ENCODE measurements at regions not wholly inside any gene's neighbourhood (a gene's known extent, or its start where the extent isn't known, plus 50 kb on each side); places are given as distances from the start of the nearest gene placed in this dataset.

DNA sequence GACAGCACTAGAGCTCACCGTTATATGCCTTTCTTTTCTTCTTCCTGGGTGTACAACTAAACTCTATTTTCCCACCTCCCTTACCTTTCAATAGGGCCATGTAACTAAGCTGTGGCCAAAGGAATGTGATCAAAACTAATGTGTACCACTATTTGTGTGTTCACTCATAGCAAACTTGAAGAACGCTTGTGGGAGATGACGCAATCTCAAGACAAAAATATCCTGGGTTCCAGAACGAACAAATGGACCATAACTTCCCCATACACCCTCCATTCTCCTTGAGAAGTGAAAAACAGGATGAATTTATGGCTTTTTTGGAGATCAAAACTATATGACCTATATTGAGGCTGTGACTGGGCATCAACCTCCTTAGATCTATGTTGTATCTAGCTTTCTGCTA is 139.7 kb upstream of the GLRA2 start:
- peaks cover 3% of the 10 kb centered on the region for H3K4me1 ChIP-seq (ENCODE audit: control insufficient read depth, insufficient read depth, low read length)
- H3K27ac ChIP-seq (ENCODE audit: low read length): no peak overlapping the region
- no peaks in the 10 kb centered on the region for H3K27me3 ChIP-seq (ENCODE audit: control insufficient read depth, insufficient read depth, low read length)
- no peak overlapping the region for H3K4me3 ChIP-seq (ENCODE audit: low read length)
- no CpG with 5 or more reads among the region's 4 CpGs for WGBS (ENCODE audit: insufficient coverage, low lambda C conversion rate)
- no peak for DNase-seq
- no peaks in the 10 kb centered on the region for H3K36me3 ChIP-seq (ENCODE audit: control insufficient read depth, insufficient read depth, low read length)
- H3K9me3 ChIP-seq (ENCODE audit: control insufficient read depth, low read depth, low read length): no peaks in the 10 kb centered on the region

GRCh38 chrX:14386981-14387380 is 142.4 kb upstream of the GLRA2 start:
- no peaks in the 10 kb centered on the region for H3K9me3 ChIP-seq (ENCODE audit: control insufficient read depth, low read depth, low read length)
- H3K27ac ChIP-seq (ENCODE audit: low read length): no peak overlapping the region
- no peaks in the 10 kb centered on the region for H3K36me3 ChIP-seq (ENCODE audit: control insufficient read depth, insufficient read depth, low read length)
- no peaks in the 10 kb centered on the region for H3K27me3 ChIP-seq (ENCODE audit: control insufficient read depth, insufficient read depth, low read length)
- WGBS (ENCODE audit: insufficient coverage, low lambda C conversion rate): no CpG with 5 or more reads among the region's 4 CpGs
- no peak overlapping the region for H3K4me3 ChIP-seq (ENCODE audit: low read length)
- DNase-seq: no peak
- H3K4me1 ChIP-seq (ENCODE audit: control insufficient read depth, insufficient read depth, low read length): peaks cover 3% of the 10 kb centered on the region

GRCh38 chrX:14380044-14380443 is 149.3 kb upstream of the GLRA2 start:
- no peaks in the 10 kb centered on the region for H3K4me1 ChIP-seq (ENCODE audit: control insufficient read depth, insufficient read depth, low read length)
- DNase-seq: no peak
- H3K27ac ChIP-seq (ENCODE audit: low read length): peak overlapping the region; percentile 40
- no peak overlapping the region for H3K4me3 ChIP-seq (ENCODE audit: low read length)
- no peaks in the 10 kb centered on the region for H3K27me3 ChIP-seq (ENCODE audit: control insufficient read depth, insufficient read depth, low read length)
- no peaks in the 10 kb centered on the region for H3K9me3 ChIP-seq (ENCODE audit: control insufficient read depth, low read depth, low read length)
- no peaks in the 10 kb centered on the region for H3K36me3 ChIP-seq (ENCODE audit: control insufficient read depth, insufficient read depth, low read length)

DNA sequence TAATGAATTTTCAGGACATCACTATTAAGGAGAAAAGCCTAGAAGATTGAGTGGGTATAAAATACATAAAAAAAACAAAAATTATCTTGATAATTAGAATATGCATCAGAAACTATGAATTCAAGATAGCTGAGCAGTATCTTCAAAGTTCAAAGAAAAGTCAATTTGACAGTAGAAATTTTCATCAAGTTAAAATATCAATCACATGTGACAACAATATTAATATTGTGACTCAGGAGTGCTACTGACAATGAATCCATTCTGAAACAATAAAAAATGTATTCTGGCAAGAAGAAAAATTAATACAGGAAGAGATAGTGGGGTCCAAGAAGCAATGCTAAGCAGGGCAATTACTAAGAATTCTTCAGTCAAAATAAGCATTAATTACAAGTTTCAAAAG is 151.9 kb upstream of the GLRA2 start:
- H3K36me3 ChIP-seq (ENCODE audit: control insufficient read depth, insufficient read depth, low read length): no peaks in the 10 kb centered on the region
- no peak overlapping the region for H3K27ac ChIP-seq (ENCODE audit: low read length)
- no peak overlapping the region for H3K4me3 ChIP-seq (ENCODE audit: low read length)
- no peaks in the 10 kb centered on the region for H3K9me3 ChIP-seq (ENCODE audit: control insufficient read depth, low read depth, low read length)
- DNase-seq: no peak
- H3K27me3 ChIP-seq (ENCODE audit: control insufficient read depth, insufficient read depth, low read length): no peaks in the 10 kb centered on the region
- no peaks in the 10 kb centered on the region for H3K4me1 ChIP-seq (ENCODE audit: control insufficient read depth, insufficient read depth, low read length)

- no peaks in the 10 kb centered on the region for H3K27me3 ChIP-seq (ENCODE audit: control insufficient read depth, insufficient read depth, low read length)
- peaks cover 2% of the 10 kb centered on the region for H3K9me3 ChIP-seq (ENCODE audit: control insufficient read depth, low read depth, low read length)
- H3K36me3 ChIP-seq (ENCODE audit: control insufficient read depth, insufficient read depth, low read length): no peaks in the 10 kb centered on the region
- no peak overlapping the region for H3K4me3 ChIP-seq (ENCODE audit: low read length)
- no CpG with 5 or more reads among the region's 4 CpGs for WGBS (ENCODE audit: insufficient coverage, low lambda C conversion rate)
- peak in 1 of 2 donors; percentile 35 for DNase-seq
- H3K27ac ChIP-seq (ENCODE audit: low read length): no peak overlapping the region
- peaks cover 7% of the 10 kb centered on the region for H3K4me1 ChIP-seq (ENCODE audit: control insufficient read depth, insufficient read depth, low read length)
Observed at GRCh38 chrX:14363728-14364127, 165.6 kb upstream of the GLRA2 start.

DNA sequence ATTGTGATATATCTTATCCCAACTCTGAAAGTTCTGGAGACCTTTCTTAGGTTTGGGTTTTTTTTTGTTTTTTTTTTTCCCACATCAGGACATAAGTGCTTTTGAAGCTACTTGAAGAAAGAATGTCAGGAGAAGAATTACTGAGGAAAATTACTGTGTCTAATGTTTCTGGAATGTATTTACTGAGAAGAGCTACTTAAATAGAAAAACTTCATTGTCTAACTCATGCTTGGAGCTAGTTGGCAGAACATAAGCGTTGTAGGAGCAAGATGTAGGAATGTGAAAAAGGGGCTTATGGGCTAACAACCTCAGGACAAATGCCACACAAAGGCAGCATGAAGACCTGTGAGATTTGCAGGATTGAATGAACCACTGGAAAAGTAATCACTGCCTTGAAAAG is 166.6 kb upstream of the GLRA2 start:
- no peak for DNase-seq
- no CpG with 5 or more reads among the region's 1 CpG for WGBS (ENCODE audit: insufficient coverage, low lambda C conversion rate)
- Histone ChIP-seq H3K36me3 (ENCODE audit: control insufficient read depth, insufficient read depth, low read length) (no peaks in the 10 kb centered on the region), H3K27me3 (ENCODE audit: control insufficient read depth, insufficient read depth, low read length) (no peaks in the 10 kb centered on the region), H3K4me1 (ENCODE audit: control insufficient read depth, insufficient read depth, low read length) (peaks cover 7% of the 10 kb centered on the region), H3K4me3 (ENCODE audit: low read length) (no peak overlapping the region), H3K9me3 (ENCODE audit: control insufficient read depth, low read depth, low read length) (peaks cover 2% of the 10 kb centered on the region), H3K27ac (ENCODE audit: low read length) (no peak overlapping the region)

DNA sequence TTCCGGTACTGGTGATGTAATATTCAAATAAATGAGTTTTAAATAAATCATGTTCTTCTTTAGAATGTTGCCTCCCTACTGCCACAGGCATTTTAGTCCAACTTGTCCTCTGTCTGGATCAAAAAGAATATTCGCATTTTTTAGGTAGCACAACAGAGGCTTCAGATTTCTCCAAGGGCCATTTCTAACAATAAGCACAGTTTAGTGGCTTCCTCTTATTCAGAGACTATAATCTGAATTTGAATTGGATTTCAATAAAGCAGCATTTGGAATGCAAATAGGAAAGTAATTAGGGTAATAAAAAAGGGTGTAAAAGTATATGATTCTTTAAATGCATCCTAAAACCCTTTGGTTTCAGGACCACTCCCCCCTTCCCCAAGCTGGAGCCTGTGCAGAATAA is 167.9 kb upstream of the GLRA2 start:
- Histone ChIP-seq H3K4me1 (ENCODE audit: control insufficient read depth, insufficient read depth, low read length) (peaks cover 10% of the 10 kb centered on the region), H3K4me3 (ENCODE audit: low read length) (no peak overlapping the region), H3K27me3 (ENCODE audit: control insufficient read depth, insufficient read depth, low read length) (no peaks in the 10 kb centered on the region), H3K36me3 (ENCODE audit: control insufficient read depth, insufficient read depth, low read length) (no peaks in the 10 kb centered on the region), H3K27ac (ENCODE audit: low read length) (no peak overlapping the region), H3K9me3 (ENCODE audit: control insufficient read depth, low read depth, low read length) (peaks cover 2% of the 10 kb centered on the region)
- no peak for DNase-seq
- no CpG with 5 or more reads among the region's 2 CpGs for WGBS (ENCODE audit: insufficient coverage, low lambda C conversion rate)

DNA sequence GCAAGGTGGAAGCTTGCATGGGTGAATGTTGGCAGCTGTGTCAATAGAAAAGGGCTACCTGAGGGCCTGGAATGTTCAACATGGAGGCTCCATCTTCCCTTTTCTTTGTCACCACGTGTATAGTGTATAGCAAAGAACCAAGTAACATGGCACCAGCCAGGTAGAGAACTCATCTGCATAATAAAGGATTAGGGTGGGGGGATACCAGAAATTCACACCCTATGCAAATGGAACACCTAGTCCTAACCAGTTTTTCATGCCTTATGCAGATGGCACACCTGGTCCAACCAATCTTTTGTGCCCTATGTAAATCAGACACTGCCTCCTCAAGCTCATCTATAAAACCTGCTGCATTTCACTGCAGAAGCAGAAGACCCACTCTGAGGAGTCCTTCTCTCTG is 169.6 kb upstream of the GLRA2 start:
- WGBS (ENCODE audit: insufficient coverage, low lambda C conversion rate): no CpG with 5 or more reads among the region's 1 CpG
- H3K27me3 ChIP-seq (ENCODE audit: control insufficient read depth, insufficient read depth, low read length): no peaks in the 10 kb centered on the region

GRCh38 chrX:14359316-14359715 is 170.0 kb upstream of the GLRA2 start:
- H3K36me3 ChIP-seq (ENCODE audit: control insufficient read depth, insufficient read depth, low read length): no peaks in the 10 kb centered on the region
- peak overlapping the region; percentile 53 for H3K27ac ChIP-seq (ENCODE audit: low read length)
- WGBS (ENCODE audit: insufficient coverage, low lambda C conversion rate): no CpG with 5 or more reads among the region's 2 CpGs
- H3K27me3 ChIP-seq (ENCODE audit: control insufficient read depth, insufficient read depth, low read length): no peaks in the 10 kb centered on the region
- peaks cover 2% of the 10 kb centered on the region for H3K9me3 ChIP-seq (ENCODE audit: control insufficient read depth, low read depth, low read length)
- no peak overlapping the region for H3K4me3 ChIP-seq (ENCODE audit: low read length)
- DNase-seq: no peak
- peaks cover 10% of the 10 kb centered on the region for H3K4me1 ChIP-seq (ENCODE audit: control insufficient read depth, insufficient read depth, low read length)

More for the DNA sequence above, 169.6 kb upstream of the GLRA2 start:
- H3K4me3 ChIP-seq (ENCODE audit: low read length): no peak overlapping the region
- H3K36me3 ChIP-seq (ENCODE audit: control insufficient read depth, insufficient read depth, low read length): no peaks in the 10 kb centered on the region
- peak overlapping the region; percentile 16 for H3K27ac ChIP-seq (ENCODE audit: low read length)
- H3K9me3 ChIP-seq (ENCODE audit: control insufficient read depth, low read depth, low read length): peaks cover 2% of the 10 kb centered on the region
- DNase-seq: peak in 1 of 2 donors; percentile 65
- peaks cover 10% of the 10 kb centered on the region for H3K4me1 ChIP-seq (ENCODE audit: control insufficient read depth, insufficient read depth, low read length)

DNA sequence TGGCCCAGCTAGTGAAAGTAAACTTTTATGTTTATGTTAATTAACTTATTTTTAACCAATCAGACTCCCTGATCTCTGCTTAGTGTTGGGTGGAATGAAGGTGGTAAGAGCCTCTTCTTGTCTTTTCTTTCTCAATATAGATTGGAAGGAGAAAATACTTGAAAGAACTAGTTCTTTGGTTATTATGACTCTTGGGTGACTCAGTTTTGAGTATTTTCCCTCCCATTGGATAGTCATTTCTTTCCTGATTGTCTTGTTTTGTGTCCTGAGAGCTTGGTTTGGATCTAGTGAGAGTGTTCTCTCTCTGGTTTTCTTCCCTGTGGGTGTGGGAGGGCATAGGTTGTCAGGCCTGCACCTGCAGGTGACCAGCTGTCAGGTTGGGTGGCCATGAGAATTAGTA is 172.0 kb upstream of the GLRA2 start:
- no peak overlapping the region for H3K4me3 ChIP-seq (ENCODE audit: low read length)
- peaks cover 7% of the 10 kb centered on the region for H3K4me1 ChIP-seq (ENCODE audit: control insufficient read depth, insufficient read depth, low read length)
- H3K27me3 ChIP-seq (ENCODE audit: control insufficient read depth, insufficient read depth, low read length): no peaks in the 10 kb centered on the region
- H3K9me3 ChIP-seq (ENCODE audit: control insufficient read depth, low read depth, low read length): peaks cover 2% of the 10 kb centered on the region
- H3K27ac ChIP-seq (ENCODE audit: low read length): no peak overlapping the region
- no peak for DNase-seq
- H3K36me3 ChIP-seq (ENCODE audit: control insufficient read depth, insufficient read depth, low read length): no peaks in the 10 kb centered on the region

GRCh38 chrX:14356401-14356800 is 172.9 kb upstream of the GLRA2 start:
- H3K4me1 ChIP-seq (ENCODE audit: control insufficient read depth, insufficient read depth, low read length): peaks cover 7% of the 10 kb centered on the region
- no CpG with 5 or more reads among the region's 1 CpG for whole genome bisulfite sequencing (ENCODE audit: insufficient coverage, low lambda C conversion rate)
- no peaks in the 10 kb centered on the region for H3K27me3 ChIP-seq (ENCODE audit: control insufficient read depth, insufficient read depth, low read length)
- no peak for DNase-seq
- peaks cover 2% of the 10 kb centered on the region for H3K9me3 ChIP-seq (ENCODE audit: control insufficient read depth, low read depth, low read length)
- no peak overlapping the region for H3K4me3 ChIP-seq (ENCODE audit: low read length)
- no peak overlapping the region for H3K27ac ChIP-seq (ENCODE audit: low read length)
- H3K36me3 ChIP-seq (ENCODE audit: control insufficient read depth, insufficient read depth, low read length): no peaks in the 10 kb centered on the region

Measured in large intestine (tissue), 3 donors.